OCI-LY3 (cell line): ENCODE measurements at regions not wholly inside any gene's neighbourhood (a gene's known extent, or its start where the extent isn't known, plus 50 kb on each side); places are given as distances from the start of the nearest gene placed in this dataset.

Source experiments
- EZH2phosphoT487 ChIP-seq: fragments of 200-600 bp; shearing (Covaris generic); IDR thresholded peaks from 2 replicates; pipeline ENCODE4 v1.6.1; 2018; ENCODE audit warnings: antibody characterized with exemption, mixed run types, low read depth
- TF ChIP-seq, protein P1 (sequence below): fragments of 200-600, 300-600 bp; sonication (generic); IDR thresholded peaks from 2 replicates; pipeline ENCODE4 v1.5.1; 2014; ENCODE audit warnings: antibody characterized with exemption, low read length, low read depth

DNA sequence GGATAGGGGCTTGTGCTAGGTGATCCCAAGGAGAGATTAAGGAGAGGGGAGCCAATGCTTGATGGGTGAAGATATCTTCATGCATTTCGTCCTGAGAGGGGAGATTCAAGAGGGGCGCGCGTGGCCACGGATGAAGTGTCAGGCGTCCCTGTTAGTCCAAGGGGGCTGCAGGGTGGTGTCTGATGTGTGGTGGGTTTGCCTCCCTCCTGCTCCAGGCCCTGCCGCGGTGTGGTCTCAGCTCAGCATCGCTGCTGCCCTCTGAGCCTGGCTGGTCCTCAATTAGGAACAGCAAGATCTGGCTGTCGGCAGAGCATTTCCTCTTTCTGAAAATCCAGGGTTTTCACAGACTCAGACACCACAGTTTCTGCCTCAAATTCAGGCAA is 318.0 kb downstream of the THBS2 start:
- TF ChIP-seq, protein P1, sequence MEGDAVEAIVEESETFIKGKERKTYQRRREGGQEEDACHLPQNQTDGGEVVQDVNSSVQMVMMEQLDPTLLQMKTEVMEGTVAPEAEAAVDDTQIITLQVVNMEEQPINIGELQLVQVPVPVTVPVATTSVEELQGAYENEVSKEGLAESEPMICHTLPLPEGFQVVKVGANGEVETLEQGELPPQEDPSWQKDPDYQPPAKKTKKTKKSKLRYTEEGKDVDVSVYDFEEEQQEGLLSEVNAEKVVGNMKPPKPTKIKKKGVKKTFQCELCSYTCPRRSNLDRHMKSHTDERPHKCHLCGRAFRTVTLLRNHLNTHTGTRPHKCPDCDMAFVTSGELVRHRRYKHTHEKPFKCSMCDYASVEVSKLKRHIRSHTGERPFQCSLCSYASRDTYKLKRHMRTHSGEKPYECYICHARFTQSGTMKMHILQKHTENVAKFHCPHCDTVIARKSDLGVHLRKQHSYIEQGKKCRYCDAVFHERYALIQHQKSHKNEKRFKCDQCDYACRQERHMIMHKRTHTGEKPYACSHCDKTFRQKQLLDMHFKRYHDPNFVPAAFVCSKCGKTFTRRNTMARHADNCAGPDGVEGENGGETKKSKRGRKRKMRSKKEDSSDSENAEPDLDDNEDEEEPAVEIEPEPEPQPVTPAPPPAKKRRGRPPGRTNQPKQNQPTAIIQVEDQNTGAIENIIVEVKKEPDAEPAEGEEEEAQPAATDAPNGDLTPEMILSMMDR = no peak
- no peak for TF ChIP-seq EZH2phosphoT487
